NCI-H345 treated with DMSO at 0.1 percent for 48 hours (cell line): ENCODE measurements at regions not wholly inside any gene's neighbourhood (a gene's known extent, or its start where the extent isn't known, plus 50 kb on each side); places are given as distances from the start of the nearest gene placed in this dataset.

ENCODE experiments used
- DNase-seq: peaks from one replicate; lab custom pipeline; 2025; ENCODE audit not compliant: unreplicated experiment; lab: John Stamatoyannopoulos, UW

GRCh38 chr2:2682700-2683342 lies 351.7 kb upstream of the MYT1L start:
- DNase-seq, result no peak

- DNase-seq, result no peak
Observed at GRCh38 chr2:2681711-2682251, 350.7 kb upstream of the MYT1L start.

DNA sequence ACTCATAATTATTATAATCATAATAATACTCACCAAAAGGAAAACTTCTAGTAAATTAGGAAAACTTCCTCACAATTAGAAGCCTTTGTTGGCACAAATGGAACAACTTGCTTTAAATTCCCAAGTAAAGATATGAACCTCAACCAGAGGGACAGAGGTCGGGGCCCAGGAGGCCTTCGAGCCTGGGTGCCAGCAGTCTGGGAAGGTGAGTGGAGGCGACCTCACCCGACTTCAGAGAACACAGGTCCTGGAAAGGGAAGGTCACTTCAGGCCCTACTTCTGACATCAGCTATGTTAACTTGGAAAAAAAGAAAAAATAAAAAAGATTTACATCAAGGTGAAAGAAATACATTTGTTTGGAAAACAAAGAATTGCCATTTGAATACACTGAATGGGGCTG lies 350.0 kb upstream of the MYT1L start:
- DNase-seq, result no peak

DNA sequence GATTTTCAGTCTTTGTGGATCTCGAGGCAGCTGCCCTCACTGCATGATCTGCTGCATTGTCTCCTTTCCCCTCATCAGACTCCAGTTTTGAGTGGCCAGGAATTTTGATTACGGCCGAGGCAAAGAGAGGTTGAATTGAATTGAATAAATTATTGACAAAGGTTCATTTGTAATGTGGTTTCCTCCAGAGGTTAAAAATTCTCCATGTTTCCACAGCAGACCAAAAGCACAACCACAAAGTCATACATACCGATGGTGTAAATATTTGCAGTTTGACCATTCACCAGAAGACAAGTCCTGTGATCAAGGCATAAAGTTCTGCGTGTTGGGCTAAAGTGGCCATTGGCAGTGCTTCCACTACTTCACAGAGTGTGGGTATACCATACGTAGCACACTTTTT lies 343.8 kb upstream of the MYT1L start:
- DNase-seq, result no peak

GRCh38 chr2:2673406-2673805 lies 342.3 kb upstream of the MYT1L start:
- no peak for DNase-seq

GRCh38 chr2:2672249-2672648 lies 341.2 kb upstream of the MYT1L start:
- no peak for DNase-seq

GRCh38 chr2:2671826-2672225 lies 340.8 kb upstream of the MYT1L start:
- no peak for DNase-seq

GRCh38 chr2:2669316-2669715 lies 338.2 kb upstream of the MYT1L start:
- no peak for DNase-seq

- DNase-seq, result no peak
Observed at GRCh38 chr2:2668681-2669265, 337.7 kb upstream of the MYT1L start.

GRCh38 chr2:2667690-2668089 lies 336.6 kb upstream of the MYT1L start:
- DNase-seq, result no peak

DNA sequence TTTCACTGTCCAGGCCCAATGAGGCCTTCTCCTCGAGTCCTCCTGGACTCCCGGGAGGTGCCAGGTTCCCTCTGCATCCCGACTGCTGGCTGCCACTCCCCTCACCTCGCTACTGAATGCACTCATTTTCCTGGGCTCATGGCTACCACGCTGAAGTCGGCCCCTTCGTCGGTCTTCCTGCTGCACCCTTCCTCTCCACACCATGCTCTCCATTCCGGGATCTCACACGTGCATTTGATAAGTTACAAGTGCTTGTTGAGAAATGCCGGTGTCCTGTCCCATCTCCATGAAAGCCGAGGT lies 334.7 kb upstream of the MYT1L start:
- DNase-seq, result no peak

DNA sequence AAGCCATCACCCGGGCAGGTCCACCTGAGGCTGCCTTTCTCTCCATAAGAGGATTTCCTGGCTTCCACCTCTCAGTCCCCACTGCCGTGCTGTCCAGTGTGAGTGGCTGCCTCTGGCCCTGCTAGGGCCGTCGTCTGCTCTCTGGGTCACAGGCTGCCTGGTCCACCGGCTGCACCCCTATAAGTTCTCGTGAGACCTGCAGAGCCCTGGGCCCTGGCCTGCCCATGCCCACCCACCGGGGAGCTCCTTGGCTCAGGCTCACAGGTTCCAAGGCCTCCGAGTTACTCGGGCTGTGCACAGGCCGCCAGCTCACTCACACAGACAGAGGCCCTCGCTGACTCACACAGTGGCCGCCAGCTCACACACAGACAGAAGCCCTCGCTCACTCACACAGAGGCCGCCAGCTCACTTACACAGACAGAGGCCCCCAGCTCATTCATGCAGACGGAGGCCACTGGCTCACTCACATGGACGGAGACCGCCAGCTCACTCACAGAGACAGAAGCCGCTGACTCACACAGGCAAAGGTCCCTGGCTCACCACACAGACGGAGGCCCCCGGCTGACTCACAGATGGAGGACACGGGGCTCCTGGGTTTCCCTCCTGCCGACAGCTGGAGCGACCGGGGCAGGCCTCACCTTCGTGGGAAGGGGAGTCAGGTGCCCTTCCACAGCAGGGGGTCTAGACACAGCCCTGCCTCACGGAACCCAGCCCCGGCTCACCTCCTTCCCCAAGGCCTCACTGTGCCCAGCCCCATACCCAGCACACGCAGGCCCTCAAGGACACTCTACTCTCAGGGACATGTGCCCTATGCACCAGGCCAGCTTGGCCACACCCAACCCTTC lies 334.1 kb upstream of the MYT1L start:
- DNase-seq, result no peak

DNA sequence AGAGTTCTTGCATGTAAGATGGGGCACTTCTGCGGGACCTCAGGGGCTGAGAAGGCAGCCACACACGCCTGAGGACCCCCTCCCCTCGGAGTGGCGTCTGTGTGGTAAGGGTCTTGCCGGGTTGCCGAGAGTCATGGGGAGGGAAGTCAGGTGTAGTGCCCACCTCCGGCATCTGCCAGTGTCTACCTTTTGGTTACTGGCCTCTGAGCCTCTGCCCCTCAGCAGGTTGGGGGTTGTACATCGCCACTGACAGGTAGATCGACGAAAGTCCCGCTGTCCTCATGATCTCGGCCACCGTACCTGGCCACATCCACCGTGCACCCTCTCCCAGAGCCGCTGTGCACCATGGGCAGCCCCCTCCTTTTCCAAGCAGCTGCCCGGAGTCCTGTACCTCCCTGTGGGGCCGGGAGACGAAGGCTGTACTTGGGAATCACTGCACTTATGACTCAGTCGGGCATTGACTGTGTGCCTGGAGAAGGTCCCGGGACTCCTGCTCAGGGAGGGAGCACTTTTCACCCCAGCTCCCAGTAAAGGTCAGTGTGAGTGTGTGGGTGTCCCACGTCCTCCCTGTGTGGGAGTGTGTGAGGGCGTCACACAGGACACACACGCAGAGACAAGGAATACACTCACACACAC lies 332.4 kb upstream of the MYT1L start:
- DNase-seq, result no peak

DNA sequence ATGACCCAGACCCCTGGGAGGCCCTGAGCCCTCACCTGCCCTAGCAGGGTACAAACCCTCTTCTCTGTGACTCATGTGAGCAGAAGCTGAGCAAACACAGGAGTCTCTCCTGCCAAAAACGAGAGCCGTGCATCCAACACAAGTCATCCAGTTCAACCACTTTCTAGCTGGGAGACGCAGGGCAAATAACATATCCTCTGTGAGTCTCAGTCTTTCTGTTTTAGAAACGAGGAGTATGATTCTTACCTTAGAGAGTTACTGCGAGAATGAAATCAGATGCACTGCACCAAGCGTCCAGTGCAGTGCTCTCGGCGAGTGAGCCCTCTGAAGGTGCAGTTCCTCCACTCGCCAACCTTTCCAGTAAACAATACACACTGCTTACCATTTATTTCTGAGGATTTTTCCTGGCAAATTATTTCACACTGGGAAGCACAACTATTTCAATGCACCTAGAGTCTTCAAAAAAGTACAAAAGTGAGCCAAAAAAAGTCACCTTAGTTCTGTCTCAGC lies 331.8 kb upstream of the MYT1L start:
- peak; percentile 81 for DNase-seq

DNA sequence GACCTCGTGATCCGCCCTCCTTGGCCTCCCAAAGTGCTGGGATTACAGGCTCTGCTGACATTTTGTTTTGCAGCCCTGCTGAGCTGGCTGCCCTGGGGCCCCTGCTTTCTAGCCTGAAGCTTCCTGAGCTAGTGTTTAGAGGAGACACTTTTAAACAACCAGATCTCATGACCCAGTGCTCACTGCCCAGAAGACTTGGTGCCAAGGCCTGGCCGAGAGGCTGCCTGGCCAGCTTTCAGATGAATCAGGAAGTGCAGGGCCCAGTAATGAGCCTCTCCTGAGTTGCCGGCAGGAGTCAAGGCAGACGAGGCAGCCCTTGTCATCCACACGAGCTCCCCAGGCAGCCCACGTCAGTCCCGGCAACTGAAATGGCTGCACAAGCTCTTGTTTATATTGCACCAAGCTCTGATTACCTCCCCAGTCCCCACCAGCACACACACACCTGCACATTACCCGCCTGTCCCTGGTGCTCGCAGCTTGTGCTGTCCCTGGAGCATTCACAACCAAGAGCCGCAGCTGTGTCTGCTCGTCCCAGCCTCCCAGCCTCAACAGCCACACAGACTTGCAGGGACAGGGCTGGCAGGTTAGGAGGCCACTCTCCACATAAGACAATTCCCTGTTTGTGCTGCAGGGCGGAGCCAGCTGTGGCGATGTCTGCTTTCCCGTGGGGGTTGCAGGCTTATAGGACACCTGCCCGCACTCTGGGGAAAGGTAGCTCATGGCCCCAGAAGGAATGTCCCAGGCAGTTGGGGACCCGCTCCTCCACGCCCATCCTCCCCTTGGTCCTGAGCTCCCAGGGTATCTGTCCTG lies 331.2 kb upstream of the MYT1L start:
- DNase-seq, result peak; percentile 86

DNA sequence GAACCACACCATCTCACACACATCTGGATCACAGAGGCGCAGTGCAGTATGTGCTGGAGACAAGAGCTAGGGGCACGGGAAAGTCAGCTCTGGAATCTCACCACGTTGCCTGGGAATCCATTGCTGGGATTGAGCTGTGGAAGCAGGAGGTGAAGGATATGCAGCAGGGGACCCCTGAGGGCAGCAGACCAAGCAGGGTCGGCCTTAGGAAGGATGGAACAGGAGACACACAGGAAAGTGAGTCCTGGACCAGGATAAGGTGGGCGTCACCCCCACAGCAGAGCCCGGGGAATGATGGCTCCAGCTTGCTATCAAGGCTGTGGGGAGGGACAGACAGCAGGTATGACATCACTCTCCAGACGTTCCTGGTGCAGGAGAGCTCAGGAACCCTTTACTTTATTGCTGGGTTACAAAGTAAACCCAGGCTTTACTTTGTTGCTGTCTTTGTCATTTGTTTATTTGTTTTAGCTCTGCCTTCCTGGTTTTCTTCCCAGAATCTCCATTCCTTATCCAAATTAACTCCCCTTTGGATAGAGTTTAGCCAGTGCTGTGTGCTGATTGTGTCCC lies 329.8 kb upstream of the MYT1L start:
- DNase-seq, result no peak

DNA sequence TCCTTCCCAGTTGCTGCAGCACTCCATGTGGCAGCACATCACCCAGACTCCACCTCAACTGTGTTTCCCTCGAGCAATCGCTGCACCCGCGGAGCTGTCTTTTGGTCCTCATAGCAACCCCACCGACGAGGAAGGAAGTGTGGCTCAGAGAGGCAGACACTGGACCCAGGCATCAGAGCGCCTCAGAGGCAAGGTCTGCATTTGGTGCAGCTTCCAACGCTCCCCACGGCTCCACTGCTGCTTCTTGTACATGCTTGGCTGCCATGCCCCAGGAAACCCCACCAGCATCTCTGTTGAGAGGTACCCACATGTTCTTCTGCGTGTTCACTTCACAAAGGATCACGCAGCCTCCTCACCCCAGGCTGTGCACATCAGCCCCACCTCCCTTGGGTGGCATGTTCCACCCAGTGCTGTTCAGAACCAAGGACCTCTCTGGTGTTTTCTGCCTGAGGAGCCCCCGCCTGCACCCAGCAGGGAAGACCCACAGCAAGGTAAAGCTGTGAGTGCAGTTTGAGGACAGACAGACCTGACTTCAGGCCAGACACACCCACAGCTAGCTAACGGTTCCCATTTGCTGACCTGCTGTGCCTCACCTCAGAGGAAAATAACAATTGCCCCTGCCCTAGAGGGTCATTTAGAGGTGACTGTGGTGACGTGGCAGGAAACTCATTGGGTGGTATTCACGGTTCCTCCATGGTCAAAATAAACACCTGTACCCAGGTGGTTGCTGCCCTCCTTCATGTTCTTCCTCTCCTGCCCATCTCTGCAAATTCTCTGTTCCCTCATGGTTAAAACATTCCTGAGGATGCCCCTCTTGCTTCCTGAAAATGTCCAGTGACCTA lies 326.3 kb upstream of the MYT1L start:
- DNase-seq, result no peak

- DNase-seq, result peak; percentile 34
Observed at GRCh38 chr2:2656115-2657011, 325.3 kb upstream of the MYT1L start.
